IMR-90 (cell line): ENCODE measurements at regions not wholly inside any gene's neighbourhood (a gene's known extent, or its start where the extent isn't known, plus 50 kb on each side); places are given as distances from the start of the nearest gene placed in this dataset.
"Not testable (repeated sequence)": the region's sequence is repeated elsewhere in the genome, so short reads cannot be mapped to it uniquely, and the experiment has no call there.

Source experiments
- ATAC-seq: fragments of 200-7000 bp; cut with Tn5 transposase; 2 replicates; pipeline ENCODE4 v1.9.1; 2020; ENCODE audit warnings: low read depth, mild to moderate bottlenecking, moderate library complexity
- BruUV-seq: library from RNA; stranded (reverse); fragments of 400-500 nt; replicated peaks from 2 replicates; lab custom pipeline; 2021; lab: Mats Ljungman, UMichigan
- CTCF ChIA-PET: fragments of 300-600 bp; formaldehyde crosslinking; extraction: SDS; loops from one replicate; lab custom pipeline; 2021; ENCODE audit warnings: antibody characterized with exemption; lab: Yijun Ruan, JAX
- POLR2A ChIA-PET: fragments of 300-600 bp; sonication (Branson Sonifier 250); formaldehyde crosslinking; loops from one replicate; lab custom pipeline; 2022; ENCODE audit warnings: antibody characterized with exemption; ENCODE audit not compliant: unreplicated experiment; lab: Charles Lee
- DNase-seq: peaks from one replicate; pipeline ENCODE4 v3.0.0; 2013
- H2AFZ ChIP-seq: replicated peaks from 2 replicates; pipeline ENCODE3; 2013; ENCODE audit warnings: low read length, mild to moderate bottlenecking; ENCODE audit not compliant: poor library complexity
- H2AK5ac ChIP-seq: 2 replicates; pipeline ENCODE4 v1.6.1; 2013; ENCODE audit warnings: low read depth, low read length, inconsistent platforms
- H2AK9ac ChIP-seq: replicated peaks from 2 replicates; pipeline ENCODE3; 2013; ENCODE audit warnings: mild to moderate bottlenecking, low read depth, low read length, moderate library complexity; ENCODE audit not compliant: poor library complexity
- H2BK120ac ChIP-seq: 2 replicates; pipeline ENCODE4 v1.6.1; 2013; ENCODE audit warnings: low read depth, low read length, inconsistent platforms
- H2BK15ac ChIP-seq: 3 replicates; pipeline ENCODE4 v1.6.1; 2013; ENCODE audit warnings: low read depth, low read length, inconsistent platforms
- H2BK20ac ChIP-seq: 2 replicates; pipeline ENCODE4 v1.6.1; 2013; ENCODE audit warnings: low read depth, mild to moderate bottlenecking, inconsistent platforms, low read length, moderate library complexity
- H2BK5ac ChIP-seq: 2 replicates; pipeline ENCODE4 v1.6.1; 2013; ENCODE audit warnings: mild to moderate bottlenecking, low read depth, low read length, inconsistent platforms; ENCODE audit not compliant: poor library complexity, severe bottlenecking
- H3K14ac ChIP-seq: replicated peaks from 2 replicates; pipeline ENCODE4 v1.6.1; 2013; ENCODE audit warnings: low read depth, low read length, inconsistent platforms
- H3K18ac ChIP-seq: 2 replicates; pipeline ENCODE4 v1.6.1; 2013; ENCODE audit warnings: low read depth, low read length, control low read depth
- H3K23ac ChIP-seq: 2 replicates; pipeline ENCODE4 v1.6.1; 2013; ENCODE audit warnings: low read depth, low read length, inconsistent platforms
- H3K27ac ChIP-seq: 2 replicates; pipeline ENCODE4 v1.5.1; 2013; ENCODE audit warnings: mild to moderate bottlenecking, control low read depth, low read length; ENCODE audit not compliant: insufficient read depth
- H3K27me3 ChIP-seq: 2 replicates; pipeline ENCODE4 v1.6.1; 2013; ENCODE audit warnings: low read length; ENCODE audit not compliant: control insufficient read depth, insufficient read depth
- H3K36me3 ChIP-seq: 2 replicates; pipeline ENCODE4 v1.6.1; 2013; ENCODE audit warnings: low read length, mixed read lengths; ENCODE audit not compliant: control insufficient read depth, insufficient read depth
- H3K4ac ChIP-seq: 2 replicates; pipeline ENCODE4 v1.6.1; 2013; ENCODE audit warnings: low read depth, low read length, inconsistent platforms
- H3K4me1 ChIP-seq: 2 replicates; pipeline ENCODE4 v1.6.1; 2013; ENCODE audit warnings: low read length, mixed read lengths; ENCODE audit not compliant: control insufficient read depth, insufficient read depth
- H3K4me2 ChIP-seq: 2 replicates; pipeline ENCODE4 v1.6.1; 2013; ENCODE audit warnings: low read depth, mild to moderate bottlenecking, control low read depth, low read length, moderate library complexity
- H3K4me3 ChIP-seq: 2 replicates; pipeline ENCODE4 v1.5.1; 2013; ENCODE audit warnings: low read depth, mild to moderate bottlenecking, control low read depth, low read length, moderate library complexity; ENCODE audit not compliant: insufficient read depth
- H3K56ac ChIP-seq: 2 replicates; pipeline ENCODE4 v1.6.1; 2013; ENCODE audit warnings: low read length, inconsistent platforms; ENCODE audit not compliant: insufficient read depth; ENCODE audit errors: extremely low read depth
- H3K79me1 ChIP-seq, 2 experiments: 2 replicates each; pipeline ENCODE4 v1.6.1; 2013; ENCODE audit warnings: low read length in 2 of 2, inconsistent platforms in 1 of 2, low read depth in 1 of 2
- H3K9ac ChIP-seq: 2 replicates; pipeline ENCODE4 v1.6.1; 2013; ENCODE audit warnings: low read depth, low read length, control low read depth
- H3K9me1 ChIP-seq: 2 replicates; pipeline ENCODE4 v1.6.1; 2013; ENCODE audit warnings: low read length, inconsistent platforms; ENCODE audit not compliant: insufficient read depth
- H3K9me3 ChIP-seq: 2 replicates; pipeline ENCODE4 v1.6.1; 2013; ENCODE audit warnings: low read length; ENCODE audit not compliant: control insufficient read depth, insufficient read depth
- H4K20me1 ChIP-seq: 2 replicates; pipeline ENCODE4 v1.6.1; 2013; ENCODE audit warnings: low read length, inconsistent platforms; ENCODE audit not compliant: insufficient read depth
- H4K5ac ChIP-seq: 2 replicates; pipeline ENCODE4 v1.6.1; 2013; ENCODE audit warnings: mild to moderate bottlenecking, low read depth, low read length, control low read depth
- H4K8ac ChIP-seq, 2 experiments: 2 replicates each; pipeline ENCODE4 v1.6.1; 2013; ENCODE audit warnings: low read depth in 2 of 2, low read length in 2 of 2, control low read depth in 1 of 2, inconsistent platforms in 1 of 2
- H4K91ac ChIP-seq: 2 replicates; pipeline ENCODE4 v1.6.1; 2013; ENCODE audit warnings: low read depth, low read length, inconsistent platforms; ENCODE audit not compliant: insufficient read depth
- CEBPB ChIP-seq: IDR thresholded peaks from 2 replicates; pipeline ENCODE4 v1.6.1; 2012; ENCODE audit warnings: low read depth, low read length, improper control_type of control experiment
- CHD1 ChIP-seq: IDR thresholded peaks from 2 replicates; pipeline ENCODE4 v1.6.1; 2012; ENCODE audit warnings: low read depth, low read length, improper control_type of control experiment
- whole genome bisulfite sequencing, 2 experiments: methylation state at CpG; one replicate each; pipeline versions ENCODE4 v1.1.5 to v1.1.7; 2013; ENCODE audit warnings: missing lambda C conversion rate in 2 of 2; ENCODE audit not compliant: insufficient read length in 1 of 2; ENCODE audit errors: extremely low coverage in 2 of 2; 5-methylcytosine and 5-hydroxymethylcytosine counted together
- dilution Hi-C: fragments of 300-500 bp; cut with HindIII; formaldehyde crosslinking; loops from one replicate; pipeline ENCODE4 v1.14.3; 2018; ENCODE audit warnings: low sequenced_read_pairs; ENCODE audit not compliant: unreplicated experiment
- in situ Hi-C: fragments of 300-500 bp; cut with MboI; formaldehyde crosslinking; loops from 3 replicates; pipeline ENCODE4 v1.14.3; 2019; ENCODE audit warnings: low sequenced_read_pairs, inconsistent platforms, mixed read lengths
- intact Hi-C: fragments of 100-400 bp; cut with micrococcal nuclease; formaldehyde crosslinking; loops from 2 replicates; pipeline ENCODE4 v1.10.0; 2022

DNA sequence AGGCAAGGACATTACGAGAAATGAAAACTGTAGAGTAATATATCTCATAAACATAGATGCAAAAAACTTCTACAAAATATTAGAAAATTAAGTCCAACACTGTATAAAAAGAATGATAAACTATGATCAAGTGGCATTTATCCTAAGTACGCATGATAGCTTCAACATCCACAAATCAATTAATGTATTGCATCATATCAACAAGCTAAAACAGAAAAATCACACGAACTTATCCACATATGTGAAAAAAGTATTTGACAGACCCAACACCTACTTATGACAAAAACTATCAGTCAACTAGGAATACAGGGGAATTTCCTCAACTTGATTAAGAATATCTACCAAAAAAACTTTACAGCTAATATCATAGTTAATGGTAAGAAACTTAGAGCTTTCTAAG, 129.9 kb upstream of the ALG10 start:
- H2BK120ac ChIP-seq, result no peak overlapping the region
- ChIA-PET CTCF (no interaction called here), POLR2A (no interaction called here)

DNA sequence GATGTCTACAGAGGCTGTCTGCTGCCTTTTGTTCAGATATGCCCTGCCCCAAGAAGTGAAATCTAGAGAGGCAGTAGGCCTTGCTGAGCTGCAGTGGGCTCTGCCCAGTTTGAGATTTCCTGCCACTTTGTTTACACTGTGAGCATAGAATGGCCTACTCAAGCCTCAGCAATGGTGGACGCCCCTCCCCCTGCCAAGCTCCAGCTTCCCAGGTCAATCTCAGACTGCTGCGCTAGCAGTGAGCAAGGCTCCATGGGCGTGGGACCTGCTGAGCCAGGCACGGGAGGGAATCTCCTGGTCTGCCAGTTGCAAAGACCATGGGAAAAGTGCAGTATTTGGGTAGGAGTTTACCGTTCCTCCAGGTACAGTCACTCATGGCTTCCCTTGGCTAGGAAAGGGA, 101.8 kb upstream of the ALG10 start:
- H2AK9ac ChIP-seq, intact Hi-C loops, H3K18ac ChIP-seq, H3K9me1 ChIP-seq, H3K23ac ChIP-seq, H4K20me1 ChIP-seq, H3K9me3 ChIP-seq, H3K4ac ChIP-seq, dilution Hi-C loops, H2BK20ac ChIP-seq, H2AK5ac ChIP-seq, CTCF ChIA-PET, H2BK120ac ChIP-seq, H4K5ac ChIP-seq, H3K27me3 ChIP-seq, H3K14ac ChIP-seq, H3K9ac ChIP-seq, H4K91ac ChIP-seq, H2AFZ ChIP-seq, H3K36me3 ChIP-seq, H4K8ac ChIP-seq, BruUV-seq, H3K79me1 ChIP-seq, H3K4me1 ChIP-seq, H3K4me2 ChIP-seq, H3K56ac ChIP-seq, H3K4me3 ChIP-seq, POLR2A ChIA-PET, ATAC-seq, H2BK15ac ChIP-seq, H3K27ac ChIP-seq, H2BK5ac ChIP-seq, DNase-seq: not testable (repeated sequence)
- no CpG with 5 or more reads among the region's 5 CpGs for WGBS, 2 experiments
- in situ Hi-C loops, result loop anchor here (25.0 kb wide), 1 partner anchor 92 kb away; the partner anchor contains the start of gene ALG10

More for the DNA sequence above, 129.9 kb upstream of the ALG10 start:
- no peak overlapping the region for H2BK20ac ChIP-seq
- no peak overlapping the region for H3K9ac ChIP-seq
- H3K4me3 ChIP-seq, result no peak overlapping the region
- H2AK9ac ChIP-seq, result no peak overlapping the region
- no peak overlapping the region for H3K4ac ChIP-seq
- H4K5ac ChIP-seq, result no peak overlapping the region
- no peaks in the 10 kb centered on the region for H3K36me3 ChIP-seq
- in situ Hi-C loops (loop anchor here (25.0 kb wide), 1 partner anchor 180 kb away; no protein-coding TSS in a partner anchor), dilution Hi-C loops (no loop called here), intact Hi-C loops (no loop called here)
- H4K20me1 ChIP-seq, result no peaks in the 10 kb centered on the region
- no peak overlapping the region for H3K23ac ChIP-seq
- H2AK5ac ChIP-seq, result no peak overlapping the region
- no peak overlapping the region for H3K14ac ChIP-seq
- H2BK5ac ChIP-seq, result no peak overlapping the region
- DNase-seq (no peak), ATAC-seq (no peak)
- H3K18ac ChIP-seq, result no peak overlapping the region
- H3K56ac ChIP-seq, result no peak overlapping the region
- H3K9me1 ChIP-seq, result no peaks in the 10 kb centered on the region
- no peaks in the 10 kb centered on the region for H3K79me1 ChIP-seq
- no peak overlapping the region for H2BK15ac ChIP-seq
- H2AFZ ChIP-seq, result no peak overlapping the region
- H3K9me3 ChIP-seq, result no peaks in the 10 kb centered on the region
- no TSS peak for BruUV-seq
- no peak overlapping the region for H3K4me2 ChIP-seq
- H3K27me3 ChIP-seq, result no peaks in the 10 kb centered on the region
- no peak overlapping the region for H3K27ac ChIP-seq
- no peak overlapping the region for H4K91ac ChIP-seq
- TF ChIP-seq CEBPB (peak; percentile 71), CHD1 (no peak)
- H3K4me1 ChIP-seq, result no peaks in the 10 kb centered on the region
- no peak overlapping the region for H4K8ac ChIP-seq
- WGBS, 2 experiments, result no CpG with 5 or more reads among the region's 3 CpGs
